ENCODE measurements at regions not wholly inside any gene's neighbourhood (a gene's known extent, or its start where the extent isn't known, plus 50 kb on each side); places are given as distances from the start of the nearest gene placed in this dataset.

DNA sequence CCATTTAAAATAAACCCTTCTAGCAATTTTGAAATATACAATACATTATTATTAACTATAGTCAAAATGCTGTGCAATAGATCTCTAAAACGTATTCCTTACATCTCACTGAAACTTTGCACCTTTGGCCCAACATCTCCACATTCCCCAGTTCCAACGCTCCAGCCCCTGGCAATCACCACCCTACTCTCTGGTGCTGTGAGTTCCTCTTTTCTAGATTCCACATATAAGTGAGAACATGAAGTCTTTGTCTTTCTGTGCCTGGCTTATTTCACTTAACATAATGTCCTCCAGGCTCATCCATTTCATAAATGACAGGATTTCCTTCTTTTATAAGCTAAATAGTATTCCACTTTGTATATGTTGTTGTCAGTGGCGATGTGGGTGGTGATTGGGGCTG, 194.7 kb upstream of the RTL1 start:
- H3K9me3 Mint-ChIP-seq: peaks cover 15% of the 10 kb centered on the region
- TF ChIP-seq, protein P1, sequence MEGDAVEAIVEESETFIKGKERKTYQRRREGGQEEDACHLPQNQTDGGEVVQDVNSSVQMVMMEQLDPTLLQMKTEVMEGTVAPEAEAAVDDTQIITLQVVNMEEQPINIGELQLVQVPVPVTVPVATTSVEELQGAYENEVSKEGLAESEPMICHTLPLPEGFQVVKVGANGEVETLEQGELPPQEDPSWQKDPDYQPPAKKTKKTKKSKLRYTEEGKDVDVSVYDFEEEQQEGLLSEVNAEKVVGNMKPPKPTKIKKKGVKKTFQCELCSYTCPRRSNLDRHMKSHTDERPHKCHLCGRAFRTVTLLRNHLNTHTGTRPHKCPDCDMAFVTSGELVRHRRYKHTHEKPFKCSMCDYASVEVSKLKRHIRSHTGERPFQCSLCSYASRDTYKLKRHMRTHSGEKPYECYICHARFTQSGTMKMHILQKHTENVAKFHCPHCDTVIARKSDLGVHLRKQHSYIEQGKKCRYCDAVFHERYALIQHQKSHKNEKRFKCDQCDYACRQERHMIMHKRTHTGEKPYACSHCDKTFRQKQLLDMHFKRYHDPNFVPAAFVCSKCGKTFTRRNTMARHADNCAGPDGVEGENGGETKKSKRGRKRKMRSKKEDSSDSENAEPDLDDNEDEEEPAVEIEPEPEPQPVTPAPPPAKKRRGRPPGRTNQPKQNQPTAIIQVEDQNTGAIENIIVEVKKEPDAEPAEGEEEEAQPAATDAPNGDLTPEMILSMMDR (IDR thresholded peaks at IDR 0.05; ENCODE audit: unreplicated experiment in 3 of 3): no peak
- H3K27ac Mint-ChIP-seq: peak overlapping the region in 2 of 3 experiments; percentile 5 to 49
- H3K4me1 Mint-ChIP-seq: peaks cover 6% of the 10 kb centered on the region
- H3K27me3 Mint-ChIP-seq (ENCODE audit: low read depth): no peaks in the 10 kb centered on the region
- H3K4me3 Mint-ChIP-seq: no peak overlapping the region
- peaks cover 3% of the 10 kb centered on the region for H3K36me3 Mint-ChIP-seq (ENCODE audit: low read depth)

DNA sequence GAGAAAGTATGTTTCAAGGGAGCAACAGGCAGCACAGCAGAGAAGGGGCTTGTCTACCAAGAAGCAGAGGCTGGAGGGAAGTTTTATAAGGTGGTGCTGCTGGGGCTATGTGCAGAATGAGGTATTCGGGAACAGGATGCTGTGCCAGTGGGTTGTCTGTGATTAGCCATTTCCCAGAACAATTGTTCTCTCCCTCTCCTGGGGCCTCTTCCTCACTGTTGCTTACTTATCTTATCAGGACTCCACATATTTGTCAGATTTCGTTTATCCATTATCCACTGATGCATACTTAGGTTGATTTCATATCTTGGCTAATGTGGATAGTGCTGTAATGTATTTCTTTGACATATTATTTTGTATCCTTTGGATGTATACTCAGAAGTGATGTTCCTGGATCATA, 195.1 kb upstream of the RTL1 start:
- Mint-ChIP-seq H3K27ac (peak overlapping the region in 2 of 3 experiments; percentile 5 to 49), H3K9me3 (peaks cover 15% of the 10 kb centered on the region), H3K4me1 (peaks cover 6% of the 10 kb centered on the region), H3K27me3 (ENCODE audit: low read depth) (no peaks in the 10 kb centered on the region), H3K36me3 (ENCODE audit: low read depth) (peaks cover 3% of the 10 kb centered on the region), H3K4me3 (no peak overlapping the region)
- TF ChIP-seq, protein P1 (IDR thresholded peaks at IDR 0.05; ENCODE audit: unreplicated experiment in 3 of 3): no peak

DNA sequence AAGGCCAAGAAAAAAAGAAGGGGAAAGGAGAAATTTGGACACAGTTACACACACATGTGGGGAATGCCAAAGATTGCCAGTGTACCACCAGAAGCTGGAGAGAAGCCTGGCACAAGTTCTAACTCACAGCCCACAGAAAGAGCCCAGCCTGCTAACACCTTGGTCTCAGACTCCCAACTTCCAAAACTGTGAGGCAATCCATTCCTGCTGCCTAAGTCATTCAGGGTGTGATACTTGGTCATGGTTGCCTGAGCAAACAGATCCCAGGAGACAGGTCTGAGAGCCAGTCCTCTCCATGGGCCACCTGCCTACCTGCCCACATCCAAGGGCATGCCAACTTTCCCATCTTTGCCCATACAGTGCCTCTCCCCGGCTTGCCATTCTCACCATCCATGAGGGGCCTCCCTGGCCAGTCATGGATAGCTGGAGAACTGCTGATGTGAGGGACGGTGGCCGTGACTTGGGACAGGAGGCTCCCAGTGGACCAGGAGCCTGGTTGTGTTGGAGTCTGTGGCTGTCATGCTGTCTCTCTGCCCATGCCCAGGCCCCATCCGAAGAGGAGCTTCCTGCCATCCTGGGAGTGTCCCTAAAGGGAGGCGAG, 198.0 kb upstream of the RTL1 start:
- TF ChIP-seq, protein P1 (IDR thresholded peaks at IDR 0.05; ENCODE audit: unreplicated experiment in 3 of 3): no peak
- H3K4me3 Mint-ChIP-seq: no peak overlapping the region
- H3K9me3 Mint-ChIP-seq: peaks cover 20% of the 10 kb centered on the region
- H3K27ac Mint-ChIP-seq: no peak overlapping the region
- H3K4me1 Mint-ChIP-seq: peaks cover 6% of the 10 kb centered on the region
- peaks cover 3% of the 10 kb centered on the region for H3K36me3 Mint-ChIP-seq (ENCODE audit: low read depth)
- no peaks in the 10 kb centered on the region for H3K27me3 Mint-ChIP-seq (ENCODE audit: low read depth)

DNA sequence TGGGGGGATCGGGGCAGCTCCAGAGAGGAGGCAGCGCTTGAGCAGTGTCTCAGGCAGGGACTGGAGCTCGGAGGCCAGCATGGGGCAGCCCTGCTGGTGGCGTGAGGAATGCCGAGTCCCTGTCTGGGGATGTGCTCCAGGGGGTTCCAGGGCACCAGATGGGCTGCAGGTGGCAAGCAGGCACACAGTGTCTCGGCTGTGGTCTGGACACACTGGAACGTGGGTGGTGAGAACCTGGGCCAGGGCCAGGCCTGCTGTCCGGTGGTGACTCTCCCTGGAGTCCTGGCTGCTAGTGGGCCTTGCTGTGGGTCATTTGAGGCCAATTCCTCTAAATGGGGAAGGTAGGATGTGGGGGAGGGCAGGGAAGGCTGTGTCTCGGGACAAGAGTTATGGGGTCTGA, 199.4 kb upstream of the RTL1 start:
- Mint-ChIP-seq H3K36me3 (ENCODE audit: low read depth) (peaks cover 3% of the 10 kb centered on the region), H3K4me3 (no peak overlapping the region), H3K27me3 (ENCODE audit: low read depth) (no peaks in the 10 kb centered on the region), H3K27ac (no peak overlapping the region), H3K4me1 (peaks cover 6% of the 10 kb centered on the region), H3K9me3 (peaks cover 24% of the 10 kb centered on the region)
- TF ChIP-seq, protein P1 (IDR thresholded peaks at IDR 0.05; ENCODE audit: unreplicated experiment in 3 of 3): no peak

DNA sequence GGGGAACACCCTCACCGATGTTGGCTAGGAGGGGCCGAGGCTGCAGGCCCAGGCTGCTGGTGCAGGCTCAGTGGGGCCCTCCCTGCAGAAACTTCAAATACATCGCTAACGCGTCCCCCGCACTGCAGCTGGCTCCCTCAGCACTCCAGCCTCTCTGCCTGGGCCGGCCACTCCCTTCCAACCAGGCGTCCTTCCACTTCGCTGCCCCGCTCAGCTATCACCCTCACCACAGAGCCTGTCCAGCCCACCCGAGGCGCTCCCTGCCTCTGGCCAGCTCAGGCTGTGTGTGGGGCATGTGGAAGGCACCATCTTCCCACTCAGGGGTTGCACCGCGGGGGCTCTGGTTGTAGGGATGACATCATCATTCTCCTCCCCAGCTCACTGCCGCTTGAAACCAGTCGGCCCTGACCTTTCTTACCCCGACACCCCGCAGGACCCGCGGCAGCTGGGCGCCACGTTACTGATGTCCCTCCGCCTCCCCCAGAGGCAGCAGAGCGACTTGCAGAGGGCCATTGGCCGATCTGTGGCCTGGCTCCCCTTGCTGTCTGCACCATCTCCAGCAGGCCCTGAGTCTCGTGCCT, 199.9 kb upstream of the RTL1 start:
- Mint-ChIP-seq H3K4me1 (peaks cover 6% of the 10 kb centered on the region), H3K27ac (no peak overlapping the region), H3K9me3 (peaks cover 21% of the 10 kb centered on the region), H3K36me3 (ENCODE audit: low read depth) (peaks cover 3% of the 10 kb centered on the region), H3K4me3 (no peak overlapping the region), H3K27me3 (ENCODE audit: low read depth) (no peaks in the 10 kb centered on the region)
- TF ChIP-seq, protein P1 (IDR thresholded peaks at IDR 0.05; ENCODE audit: unreplicated experiment in 3 of 3): no peak

DNA sequence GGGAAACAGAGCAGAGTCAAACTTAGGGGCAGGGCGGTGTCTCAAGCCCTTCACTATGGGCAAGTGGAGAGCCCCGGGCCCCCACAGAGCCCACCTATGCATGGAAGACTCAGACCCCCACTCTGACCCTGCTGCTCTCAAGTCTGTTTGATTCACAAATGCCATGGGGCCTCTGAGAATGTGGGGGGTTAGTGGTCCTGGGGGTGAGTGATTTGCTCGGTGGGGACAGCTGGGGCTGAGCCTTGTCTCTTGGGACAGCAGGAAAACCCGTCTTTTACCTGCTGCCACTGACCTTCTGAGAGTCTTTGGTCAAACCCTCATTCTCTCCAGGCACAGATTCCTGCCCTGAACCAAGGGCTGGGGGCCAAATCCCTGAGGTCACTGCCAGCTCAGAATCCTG, 201.0 kb upstream of the RTL1 start:
- Mint-ChIP-seq H3K9me3 (peaks cover 15% of the 10 kb centered on the region), H3K27me3 (ENCODE audit: low read depth) (peaks cover 2% of the 10 kb centered on the region), H3K36me3 (ENCODE audit: low read depth) (peaks cover 3% of the 10 kb centered on the region), H3K27ac (no peak overlapping the region), H3K4me1 (no peaks in the 10 kb centered on the region), H3K4me3 (no peak overlapping the region)
- TF ChIP-seq, protein P1 (IDR thresholded peaks at IDR 0.05; ENCODE audit: unreplicated experiment in 3 of 3): no peak

Measured in nephron (organoid).